OCI-LY1 (cell line): ENCODE measurements at regions not wholly inside any gene's neighbourhood (a gene's known extent, or its start where the extent isn't known, plus 50 kb on each side); places are given as distances from the start of the nearest gene placed in this dataset.

Experiments used
- H2AFZ ChIP-seq: fragments of 200-600 bp; sonication (generic), shearing (Covaris generic); 2 replicates; pipeline ENCODE4 v1.6.0; 2014; ENCODE audit warnings: antibody characterized with exemption, mild to moderate bottlenecking, low read length
- H3F3A ChIP-seq: fragments of 200-600 bp; sonication (generic), shearing (Covaris generic); 2 replicates; pipeline ENCODE4 v1.6.0; 2014; ENCODE audit warnings: mild to moderate bottlenecking, antibody characterized with exemption, low read length, moderate library complexity; ENCODE audit not compliant: insufficient read depth
- H3K27ac ChIP-seq: fragments of 200-600 bp; sonication (generic); 2 replicates; pipeline ENCODE4 v1.5.1; 2014; ENCODE audit warnings: low read length, mixed run types, mild to moderate bottlenecking, low read depth; ENCODE audit not compliant: poor library complexity, severe bottlenecking
- H3K27me3 ChIP-seq: fragments of 200-600 bp; sonication (generic); 2 replicates; pipeline ENCODE4 v1.6.0; 2014; ENCODE audit warnings: antibody characterized with exemption, mild to moderate bottlenecking, low read length, moderate library complexity; ENCODE audit not compliant: insufficient read depth
- H3K36me3 ChIP-seq: fragments of 200-600 bp; sonication (generic); 2 replicates; pipeline ENCODE4 v1.6.1; 2014; ENCODE audit warnings: mild to moderate bottlenecking, antibody characterized with exemption, low read length, moderate library complexity, mixed read lengths; ENCODE audit not compliant: insufficient read depth
- H3K4me1 ChIP-seq: fragments of 200-600 bp; sonication (generic); 2 replicates; pipeline ENCODE4 v1.5.1; 2014; ENCODE audit warnings: mild to moderate bottlenecking, low read length, moderate library complexity; ENCODE audit not compliant: insufficient read depth, severe bottlenecking
- H3K4me2 ChIP-seq: fragments of 200-600 bp; sonication (generic), shearing (Covaris generic); 2 replicates; pipeline ENCODE4 v1.6.1; 2014; ENCODE audit warnings: low read length
- H3K4me3 ChIP-seq: fragments of 200-600 bp; sonication (generic); 2 replicates; pipeline ENCODE4 v1.5.1; 2014; ENCODE audit warnings: low read length, low read depth, mild to moderate bottlenecking, mixed read lengths; ENCODE audit not compliant: poor library complexity, severe bottlenecking
- H3K79me2 ChIP-seq: fragments of 200-600 bp; shearing (Covaris generic); 2 replicates; pipeline ENCODE4 v1.6.1; 2016; ENCODE audit warnings: mixed run types, low read length, mixed read lengths; ENCODE audit not compliant: insufficient read depth
- H3K9ac ChIP-seq: fragments of 200-600 bp; sonication (generic), shearing (Covaris generic); 2 replicates; pipeline ENCODE4 v1.6.1; 2014; ENCODE audit warnings: mild to moderate bottlenecking, low read length, mixed read lengths
- H3K9me2 ChIP-seq: fragments of 200-600 bp; sonication (generic), shearing (Covaris generic); 2 replicates; pipeline ENCODE4 v1.6.1; 2014; ENCODE audit warnings: low read depth, mild to moderate bottlenecking, low read length, mixed read lengths
- H3K9me3 ChIP-seq: fragments of 200-600 bp; shearing (Covaris generic); 2 replicates; pipeline ENCODE4 v1.6.1; 2014; ENCODE audit warnings: low read length, mixed read lengths
- H4K20me1 ChIP-seq: fragments of 200-600 bp; sonication (generic), shearing (Covaris generic); 2 replicates; pipeline ENCODE4 v1.6.0; 2016; ENCODE audit warnings: mild to moderate bottlenecking, low read length; ENCODE audit not compliant: insufficient read depth
- CTCF ChIP-seq: fragments of 200-600 bp; sonication (generic), shearing (Covaris generic); IDR thresholded peaks from 2 replicates; pipeline ENCODE4 v1.5.1; 2017; ENCODE audit warnings: mild to moderate bottlenecking, antibody characterized with exemption, low read length, moderate library complexity, mixed read lengths
- EZH2 ChIP-seq: fragments of 200-600 bp; sonication (generic), shearing (Covaris generic); IDR thresholded peaks from 2 replicates; pipeline ENCODE4 v1.8.0; 2017; ENCODE audit warnings: borderline replicate concordance, mixed run types, mild to moderate bottlenecking, antibody characterized with exemption, low read length, moderate library complexity, mixed read lengths

- Histone ChIP-seq H3K9me3 (no peaks in the 10 kb centered on the region), H3K4me3 (no peak overlapping the region), H2AFZ (no peak overlapping the region), H3K4me1 (no peaks in the 10 kb centered on the region), H4K20me1 (no peaks in the 10 kb centered on the region), H3K9me2 (no peaks in the 10 kb centered on the region), H3K36me3 (no peaks in the 10 kb centered on the region), H3K27me3 (0 out of 2 replicates have a peak, but pooled peaks cover 4% of the 10 kb centered on the region), H3F3A (no peaks in the 10 kb centered on the region), H3K27ac (no peak overlapping the region), H3K9ac (no peak overlapping the region), H3K79me2 (no peaks in the 10 kb centered on the region), H3K4me2 (no peak overlapping the region)
- no peak for TF ChIP-seq EZH2
- TF ChIP-seq CTCF: no peak
Observed at GRCh38 chr22:48423481-48423911, 1404.2 kb downstream of the BRD1 start.

GRCh38 chr22:48422900-48423480 is 1404.7 kb downstream of the BRD1 start:
- H2AFZ ChIP-seq: no peak overlapping the region
- no peaks in the 10 kb centered on the region for H3K4me1 ChIP-seq
- no peaks in the 10 kb centered on the region for H4K20me1 ChIP-seq
- H3K9me3 ChIP-seq: no peaks in the 10 kb centered on the region
- no peaks in the 10 kb centered on the region for H3K36me3 ChIP-seq
- no peak overlapping the region for H3K4me3 ChIP-seq
- H3K4me2 ChIP-seq: no peak overlapping the region
- no peak overlapping the region for H3K27ac ChIP-seq
- no peaks in the 10 kb centered on the region for H3K79me2 ChIP-seq
- 0 out of 2 replicates have a peak, but pooled peaks cover 4% of the 10 kb centered on the region for H3K27me3 ChIP-seq
- no peaks in the 10 kb centered on the region for H3F3A ChIP-seq
- TF ChIP-seq EZH2 (no peak), CTCF (no peak)
- no peak overlapping the region for H3K9ac ChIP-seq
- no peaks in the 10 kb centered on the region for H3K9me2 ChIP-seq

- TF ChIP-seq EZH2: no peak
- TF ChIP-seq CTCF: no peak
- no peaks in the 10 kb centered on the region for H3K9me3 ChIP-seq
Observed at GRCh38 chr22:48418831-48419230, 1408.8 kb downstream of the BRD1 start.

More at GRCh38 chr22:48418831-48419230, 1408.8 kb downstream of the BRD1 start:
- H3K36me3 ChIP-seq: no peaks in the 10 kb centered on the region
- H3K9me2 ChIP-seq: no peaks in the 10 kb centered on the region
- H4K20me1 ChIP-seq: no peaks in the 10 kb centered on the region
- no peaks in the 10 kb centered on the region for H3K4me1 ChIP-seq
- no peak overlapping the region for H3K9ac ChIP-seq
- H3K27ac ChIP-seq: no peak overlapping the region
- no peaks in the 10 kb centered on the region for H3K79me2 ChIP-seq
- H3F3A ChIP-seq: no peaks in the 10 kb centered on the region
- H3K27me3 ChIP-seq: peaks cover 9% of the 10 kb centered on the region; the same call in 1 of the 2 replicates
- no peak overlapping the region for H3K4me3 ChIP-seq
- no peak overlapping the region for H3K4me2 ChIP-seq
- H2AFZ ChIP-seq: no peak overlapping the region
